Stimulated activated CD4-positive, alpha-beta T cell treated with anti-CD3 and anti-CD28 coated beads, Interleukin-15, amount 100 ng/mL, for 1 hour (primary cell): ENCODE measurements at regions not wholly inside any gene's neighbourhood (a gene's known extent, or its start where the extent isn't known, plus 50 kb on each side); places are given as distances from the start of the nearest gene placed in this dataset.

Experiments used
- DNase-seq, 2 donors: peaks; one replicate each; pipeline ENCODE4 v3.0.0-alpha.2; 2020; ENCODE audit warnings: low read depth in 1 of 2, low spot score in 1 of 2

DNA sequence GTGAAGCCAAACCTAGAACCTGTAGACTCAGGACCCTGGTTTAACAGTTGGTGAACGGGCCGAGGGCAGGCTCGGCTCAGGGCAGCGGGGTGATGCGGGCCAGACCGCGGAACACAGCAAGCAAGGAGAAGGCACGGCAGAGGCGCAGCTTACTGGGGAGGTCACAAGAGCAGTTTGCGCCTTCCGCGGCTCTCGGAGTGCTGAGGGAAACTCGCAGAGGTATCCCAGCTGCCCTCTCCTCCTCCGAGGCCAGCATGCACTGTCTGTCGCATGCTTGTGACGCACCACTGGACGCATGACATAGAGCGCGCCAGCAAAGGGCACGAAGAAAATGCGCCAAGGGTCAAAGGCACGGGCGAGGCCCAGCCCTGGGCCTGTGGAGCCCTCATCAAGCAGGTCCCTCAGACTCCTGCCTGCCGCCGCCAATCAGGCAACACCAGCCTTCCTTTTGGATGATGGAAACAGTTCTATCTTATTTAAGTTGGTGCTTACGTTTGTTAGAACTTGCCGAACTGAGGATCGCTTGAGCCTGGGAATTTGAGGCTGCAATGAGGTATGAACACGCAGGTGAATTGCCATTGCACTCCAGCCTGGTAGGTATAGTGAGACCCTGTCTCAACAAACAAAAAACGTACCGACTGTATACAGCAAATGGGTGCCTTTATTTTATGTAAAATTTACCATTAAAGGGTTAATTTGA is 574.3 kb upstream of the GHITM start:
- DNase-seq: no peak

DNA sequence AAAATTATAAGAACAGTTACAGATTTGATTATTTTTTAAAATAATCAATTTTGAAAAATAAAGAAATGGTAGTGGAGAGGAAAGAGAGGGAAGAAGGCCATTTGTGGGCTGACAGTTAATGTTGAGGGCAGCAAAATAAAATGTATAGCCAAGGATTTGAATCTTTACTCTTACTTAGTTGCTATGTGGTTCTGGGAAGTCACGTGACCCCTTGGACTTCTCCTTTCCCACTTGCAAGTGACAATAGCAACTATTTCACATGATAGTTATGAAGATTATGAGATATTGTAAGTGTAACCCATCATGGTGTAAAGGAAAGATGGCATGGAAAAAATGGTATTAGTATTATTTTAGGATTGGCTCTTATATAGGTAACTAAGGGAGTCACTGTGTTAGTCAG is 567.3 kb upstream of the GHITM start:
- no peak for DNase-seq

DNA sequence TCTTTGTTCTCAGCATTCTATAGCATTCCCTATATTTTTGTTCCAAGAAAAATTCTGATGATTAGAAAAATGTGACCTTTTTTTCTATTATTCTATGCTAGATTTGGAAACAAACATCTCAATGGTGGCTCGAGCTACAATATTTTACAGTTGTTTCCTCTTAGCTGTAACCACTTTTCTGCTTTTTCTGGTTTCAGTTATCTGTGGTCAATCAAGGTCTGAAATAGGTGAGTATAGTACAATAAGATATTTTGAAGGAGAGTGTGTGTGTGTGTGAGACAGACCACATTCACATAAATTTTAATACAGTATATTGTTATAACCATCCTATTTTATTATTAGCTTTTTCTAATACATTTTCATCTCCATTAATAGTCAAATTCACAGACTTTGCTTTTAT is 564.5 kb upstream of the GHITM start:
- no peak for DNase-seq

DNA sequence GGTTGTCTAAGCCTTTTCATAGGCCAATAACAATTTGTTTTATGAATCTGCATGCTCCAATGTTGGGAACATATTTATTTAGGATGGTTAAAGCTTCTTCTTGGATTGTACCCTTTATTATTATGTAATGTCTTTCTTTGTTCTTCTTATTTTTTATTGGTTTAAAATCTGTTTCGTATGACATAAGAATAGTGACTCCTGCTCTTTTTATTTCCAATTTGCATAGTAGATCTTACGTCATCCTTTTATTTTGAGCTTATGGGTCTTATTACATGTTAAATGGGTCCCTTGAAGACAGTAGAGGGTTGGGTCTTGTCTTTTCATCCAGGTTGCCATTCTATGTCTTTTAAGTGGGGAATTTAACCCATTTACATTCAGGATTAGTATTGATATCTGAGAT is 561.9 kb upstream of the GHITM start:
- no peak for DNase-seq

DNA sequence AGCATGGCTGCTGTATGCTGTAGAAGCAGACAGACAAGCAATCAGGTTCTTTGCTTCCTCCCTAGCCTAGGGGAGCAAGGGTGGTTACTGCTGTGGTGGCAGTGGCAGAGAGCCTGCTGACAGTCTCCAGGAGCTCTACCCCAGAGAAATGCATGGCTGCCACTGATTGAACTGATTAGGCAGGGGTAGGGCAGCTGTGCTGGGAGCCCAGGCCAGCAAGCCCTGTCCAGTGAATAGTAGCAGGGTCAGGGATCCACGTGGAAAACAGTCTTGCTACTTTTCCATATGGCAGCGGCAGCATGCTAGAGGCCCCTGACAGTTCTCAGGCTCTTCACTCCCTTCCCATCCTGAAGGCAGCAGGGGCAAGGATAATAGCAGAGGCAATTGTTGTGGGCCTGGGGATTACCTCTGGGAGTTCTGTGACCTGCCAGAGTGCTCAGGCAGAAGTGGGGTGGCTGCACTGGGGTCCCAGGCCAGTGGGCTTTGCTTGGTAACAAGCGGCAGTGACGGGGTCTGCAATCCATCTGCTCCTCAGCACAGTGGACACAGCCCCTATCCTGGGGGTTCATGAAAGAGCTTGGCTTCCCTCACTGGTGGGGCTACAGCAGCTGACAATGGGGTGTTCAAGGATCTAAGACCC is 558.8 kb upstream of the GHITM start:
- DNase-seq: no peak

DNA sequence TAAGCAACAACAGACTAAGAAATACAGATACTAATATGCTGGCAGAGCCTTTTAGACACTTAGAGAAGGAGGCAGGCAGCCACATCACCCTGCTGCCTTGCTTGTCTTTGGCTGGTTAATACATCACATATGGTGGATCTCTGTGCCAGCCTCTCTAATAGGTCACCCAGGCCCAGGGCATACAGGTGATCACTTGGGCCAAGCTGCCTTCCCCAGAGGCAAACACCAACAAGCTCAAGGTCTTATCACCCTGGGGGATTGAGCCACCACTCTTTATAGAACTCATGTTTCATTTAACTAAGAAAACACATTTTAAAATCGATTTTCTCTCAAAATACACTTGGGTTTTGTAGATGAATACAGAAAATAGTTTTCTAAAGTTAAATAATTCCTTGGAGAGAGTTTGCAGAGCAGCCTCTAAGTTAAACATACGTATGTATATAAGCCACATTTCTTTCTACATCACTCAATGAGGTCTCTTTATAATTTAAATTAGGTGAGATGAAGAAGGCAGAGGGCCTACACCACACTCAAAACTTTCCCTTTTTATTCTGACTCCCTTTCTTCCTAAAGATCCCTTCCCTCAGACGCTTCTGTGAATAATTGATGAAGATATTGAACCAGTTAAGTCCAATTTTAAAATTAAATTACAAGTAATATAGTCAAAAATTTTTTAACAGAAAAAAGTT is 556.8 kb upstream of the GHITM start:
- no peak for DNase-seq

DNA sequence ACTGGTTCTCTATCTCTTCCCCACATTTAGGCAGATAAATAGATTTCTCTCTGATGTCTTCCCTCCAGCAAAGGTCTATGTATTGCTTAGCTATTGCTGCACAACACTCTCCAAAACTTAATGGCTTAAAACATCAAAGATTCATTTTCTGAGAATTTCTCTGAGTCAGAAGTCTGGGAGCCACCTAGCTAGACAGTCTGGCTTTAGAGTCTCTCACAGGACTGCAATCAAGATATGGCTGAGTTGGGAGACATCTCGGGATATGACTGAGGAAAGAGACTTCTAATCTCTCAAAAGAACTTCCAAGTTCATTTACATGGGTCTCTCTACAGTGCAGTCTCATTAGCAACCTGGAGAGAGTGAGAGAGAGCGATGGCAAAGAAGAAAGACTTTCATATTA is 553.6 kb upstream of the GHITM start:
- DNase-seq: no peak

DNA sequence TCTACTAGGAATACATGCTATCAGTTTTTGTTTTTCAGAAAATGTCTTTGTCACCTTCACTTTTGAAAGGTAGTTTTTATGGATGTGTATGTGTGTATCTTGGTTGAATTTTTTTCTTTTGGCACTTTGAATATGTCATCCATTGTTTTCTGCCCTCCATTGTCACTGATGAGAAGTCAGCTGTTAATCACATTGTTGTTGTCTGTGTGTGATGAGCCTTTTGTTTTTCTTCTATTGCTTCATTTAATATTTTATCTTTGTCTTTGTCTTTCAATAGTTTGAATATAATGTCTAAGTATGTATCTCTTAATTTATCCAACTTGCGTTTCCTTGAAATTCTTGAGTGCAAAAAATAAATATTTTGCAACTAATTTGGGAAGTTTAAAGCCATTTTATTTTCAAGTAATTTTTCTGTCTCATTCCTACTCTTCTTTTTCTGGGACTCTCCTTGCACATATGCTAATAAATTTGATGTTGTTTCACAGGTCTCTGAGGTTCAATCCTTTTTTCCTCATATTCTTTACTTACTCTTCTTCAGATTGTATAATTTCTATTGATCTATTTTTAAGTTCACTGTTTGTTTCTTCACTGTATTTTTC is 546.9 kb upstream of the GHITM start:
- no peak for DNase-seq

DNA sequence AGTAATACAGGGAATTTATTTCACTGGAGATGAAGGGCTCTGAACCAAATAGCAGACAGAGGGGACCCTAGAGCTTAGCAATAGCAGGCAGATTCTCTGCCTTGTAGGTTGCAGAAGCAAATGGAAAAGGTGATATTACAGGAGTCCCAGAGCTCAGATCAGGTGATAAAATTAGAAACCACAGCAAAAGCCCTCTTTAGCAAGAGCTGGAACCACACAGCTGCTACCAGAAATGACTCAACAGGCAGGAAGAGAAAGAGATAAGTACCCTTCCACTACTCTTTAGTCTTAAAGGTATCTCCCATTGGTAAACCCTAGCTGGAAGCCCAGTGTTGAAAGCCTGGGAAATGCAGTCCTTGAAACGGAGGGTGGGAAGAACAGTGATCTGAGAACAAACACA is 535.6 kb upstream of the GHITM start:
- no peak for DNase-seq

DNA sequence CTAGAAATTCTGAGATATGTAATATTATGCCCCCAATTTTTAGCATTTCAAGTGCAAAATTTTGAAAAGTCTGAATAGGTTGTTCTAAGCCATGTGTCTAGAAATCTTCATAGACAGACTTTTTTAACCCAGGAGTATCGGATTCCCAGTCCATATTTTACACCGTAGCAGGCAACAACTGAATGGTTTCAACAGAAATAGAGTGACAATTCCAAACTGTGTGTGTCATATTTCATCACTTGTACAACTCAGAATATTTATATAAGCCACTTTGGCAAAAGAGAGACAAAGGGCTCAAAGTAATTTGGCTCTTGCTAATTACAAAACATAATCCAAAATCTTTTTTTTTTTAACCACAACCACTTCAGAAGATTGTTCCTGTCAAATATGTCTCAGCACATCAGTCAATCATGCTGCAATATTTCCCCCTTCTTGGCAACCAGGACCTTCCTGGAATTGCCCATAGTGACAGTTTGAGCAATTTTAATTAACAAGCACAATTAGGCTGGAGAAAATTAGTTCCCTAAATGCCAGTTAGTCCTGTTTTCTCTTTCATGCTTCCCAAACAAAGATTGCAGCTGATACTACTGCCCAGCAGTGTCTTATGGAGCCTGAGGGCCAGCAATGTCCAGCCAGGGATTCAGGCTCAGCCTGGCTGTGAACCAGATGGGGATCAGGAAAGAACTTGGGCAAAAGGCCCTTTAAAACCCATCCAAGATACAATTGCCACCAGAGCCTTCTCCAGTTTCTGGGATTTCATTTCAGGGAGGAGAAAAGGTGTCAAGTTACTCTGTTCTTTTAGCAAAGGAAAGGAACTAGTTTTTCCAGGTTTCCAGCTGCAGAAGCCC is 533.3 kb upstream of the GHITM start:
- DNase-seq: no peak

DNA sequence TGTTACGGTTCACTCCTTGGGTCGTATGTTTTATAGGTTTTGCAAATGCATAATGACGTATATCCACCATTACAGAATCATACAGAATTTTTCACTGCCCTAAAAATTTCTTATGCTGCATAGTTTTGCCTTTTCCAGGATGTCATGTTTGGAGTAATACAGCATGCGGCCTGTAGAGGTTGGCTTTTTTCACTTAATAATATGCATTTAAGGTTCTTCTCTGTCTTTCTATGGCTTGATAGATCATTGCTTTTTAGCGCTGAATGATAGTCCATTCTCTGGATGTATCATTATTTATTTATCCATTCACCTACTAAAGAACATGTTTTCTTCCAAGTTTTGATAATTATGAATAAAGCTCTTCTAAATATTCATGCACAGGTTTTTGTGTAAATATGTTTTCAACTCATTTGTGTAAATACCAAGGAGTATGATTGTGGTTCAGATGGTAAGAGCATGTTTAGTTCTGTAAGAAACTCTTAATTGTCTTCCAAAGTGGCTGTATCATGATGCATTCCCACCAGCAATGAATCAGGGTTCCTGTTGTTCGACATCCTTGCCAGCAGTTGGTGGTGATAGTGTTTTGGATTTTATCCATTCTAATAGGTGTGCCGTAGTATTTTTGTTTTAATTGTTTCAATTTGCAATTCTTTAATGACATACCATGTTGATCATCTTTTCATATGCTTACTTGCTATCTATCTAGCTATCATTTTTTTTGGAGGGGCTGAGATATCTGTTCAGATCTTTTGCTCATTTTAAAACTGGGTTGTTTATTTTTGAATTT is 531.2 kb upstream of the GHITM start:
- no peak for DNase-seq

DNA sequence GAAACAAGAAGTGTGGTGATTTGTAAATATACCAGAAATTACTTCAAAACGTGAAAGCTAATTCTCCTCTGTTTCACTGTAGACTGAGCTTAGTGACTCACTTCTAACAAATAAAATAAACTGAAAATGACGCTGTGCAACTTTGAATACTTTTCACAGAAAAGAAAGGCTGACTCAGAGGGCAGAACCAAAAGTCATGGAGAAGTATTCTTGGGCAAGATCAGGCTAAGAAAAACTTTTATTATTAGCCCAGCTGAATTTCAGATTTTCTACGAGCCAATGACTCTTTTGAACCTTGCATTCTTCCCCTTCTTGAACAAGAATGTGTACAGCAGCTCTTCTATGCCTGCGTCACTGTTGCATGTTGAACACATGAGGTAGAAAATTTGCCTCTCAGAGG is 527.3 kb upstream of the GHITM start:
- DNase-seq: no peak

DNA sequence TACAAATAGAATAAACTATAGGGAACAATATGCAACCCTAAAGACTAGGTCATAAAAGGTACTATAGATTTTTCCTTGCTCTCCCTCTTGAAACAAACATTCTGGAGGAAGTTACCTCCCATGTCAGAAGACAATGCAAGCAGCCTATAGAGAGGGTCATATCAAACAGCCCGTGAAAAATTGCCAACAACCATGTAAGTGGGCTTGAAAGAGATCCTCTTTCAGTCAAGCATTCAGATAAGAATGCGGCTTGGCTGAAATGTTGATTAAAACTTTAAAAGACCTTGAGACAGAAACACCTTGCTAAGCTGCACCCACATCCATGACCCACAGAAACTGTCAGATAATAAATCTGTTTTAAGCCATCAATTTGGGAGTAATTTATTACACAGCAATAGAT is 526.6 kb upstream of the GHITM start:
- DNase-seq: no peak

DNA sequence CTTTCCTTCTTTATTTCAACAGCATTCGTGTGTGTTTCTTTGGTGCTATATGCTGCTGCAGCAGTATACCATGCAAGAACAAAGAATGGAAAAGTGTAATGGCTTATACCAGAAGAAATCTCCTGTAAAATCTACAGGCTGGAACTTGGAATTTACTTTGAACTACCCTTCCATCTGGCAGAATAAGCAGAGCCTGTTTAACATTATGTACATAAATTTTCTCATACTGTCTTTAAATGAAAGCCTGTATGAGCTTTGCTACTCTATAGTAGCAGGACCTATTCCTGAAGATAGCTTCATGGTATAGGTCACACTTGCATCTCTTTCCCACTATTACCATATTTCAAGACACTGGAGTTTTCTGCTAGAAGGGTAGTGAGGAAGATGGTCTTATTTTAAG is 522.1 kb upstream of the GHITM start:
- DNase-seq: no peak

DNA sequence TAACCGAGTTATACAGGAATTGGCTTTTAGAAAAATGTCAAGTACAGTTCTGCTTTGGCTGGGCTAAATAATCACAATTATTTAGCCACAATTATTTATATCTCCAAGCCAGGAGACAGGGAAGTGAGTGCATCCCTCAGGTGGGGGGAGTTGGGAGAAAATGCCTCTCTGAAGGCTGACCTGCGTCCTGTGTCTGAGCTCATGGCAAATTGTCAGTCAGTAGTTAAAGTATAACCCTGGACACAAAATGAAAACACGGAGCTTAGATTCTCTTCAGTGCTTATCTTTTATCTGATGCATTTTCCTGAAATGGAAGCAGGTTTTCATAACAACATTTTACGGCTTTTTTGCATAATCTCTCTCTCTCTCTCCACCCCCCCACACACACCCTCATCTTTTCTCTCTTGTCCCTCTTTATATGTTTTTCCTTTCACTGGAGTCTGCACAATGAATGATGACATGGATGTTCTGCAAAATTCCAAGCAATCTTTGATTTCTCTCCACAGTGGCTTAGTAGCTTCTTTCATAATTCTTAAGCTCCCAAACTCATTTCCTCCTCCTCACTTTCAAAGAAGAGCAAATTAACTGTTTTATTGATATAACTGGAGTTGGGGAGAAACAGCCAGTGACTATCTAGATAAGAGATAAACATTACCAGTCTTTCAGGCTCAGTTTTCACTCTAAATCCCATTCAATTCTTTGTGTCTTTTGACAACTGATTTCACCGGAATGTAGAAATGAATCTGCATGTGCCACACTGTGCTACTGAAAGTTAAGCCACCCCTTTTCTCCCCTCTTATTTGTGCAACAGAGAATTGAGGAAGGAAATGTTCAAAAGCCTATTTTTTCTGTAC is 521.4 kb upstream of the GHITM start:
- DNase-seq: no peak

DNA sequence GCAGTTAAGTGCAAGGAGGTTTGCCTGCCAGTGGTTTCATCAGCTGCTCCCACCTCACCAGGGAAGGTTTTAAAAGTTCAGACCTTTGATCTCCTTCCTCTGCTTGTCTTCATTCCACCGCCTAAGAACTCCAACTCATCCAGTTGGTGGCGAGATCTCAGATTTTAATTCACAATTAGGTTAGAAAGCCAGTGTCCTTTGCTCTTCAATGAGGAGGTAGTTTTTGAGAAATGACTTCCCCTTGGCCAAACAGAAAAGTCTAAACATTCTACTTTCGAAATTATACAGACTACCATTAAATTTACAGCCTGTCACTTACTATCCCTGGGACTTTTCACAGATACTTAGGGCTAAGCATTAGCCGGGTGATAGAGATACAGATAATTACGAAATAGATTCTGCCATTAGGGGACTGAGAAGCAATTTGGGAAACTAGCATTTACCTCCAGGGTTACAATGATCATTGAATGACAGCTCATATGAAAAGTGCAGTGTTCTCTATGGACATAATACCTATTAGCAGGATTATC is 513.4 kb upstream of the GHITM start:
- no peak for DNase-seq

DNA sequence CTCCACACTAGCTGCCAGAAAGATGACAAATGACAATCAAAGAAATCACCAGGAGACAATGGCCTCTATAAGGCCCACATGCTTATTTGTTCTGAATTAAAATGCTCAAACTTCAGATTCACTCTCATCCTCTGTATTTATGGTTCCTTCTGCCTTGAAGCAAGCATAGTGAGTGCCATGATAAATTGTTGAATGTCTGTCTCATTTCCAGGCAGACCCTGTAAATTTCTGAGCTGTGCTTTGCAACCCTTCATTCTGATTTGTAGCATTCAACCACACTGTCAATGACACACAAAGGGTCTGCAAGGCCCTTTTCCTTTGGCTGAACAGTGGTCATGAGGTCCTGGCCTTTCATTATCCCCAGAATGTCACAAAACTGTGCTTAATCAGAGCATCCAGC is 506.6 kb upstream of the GHITM start:
- DNase-seq: no peak

DNA sequence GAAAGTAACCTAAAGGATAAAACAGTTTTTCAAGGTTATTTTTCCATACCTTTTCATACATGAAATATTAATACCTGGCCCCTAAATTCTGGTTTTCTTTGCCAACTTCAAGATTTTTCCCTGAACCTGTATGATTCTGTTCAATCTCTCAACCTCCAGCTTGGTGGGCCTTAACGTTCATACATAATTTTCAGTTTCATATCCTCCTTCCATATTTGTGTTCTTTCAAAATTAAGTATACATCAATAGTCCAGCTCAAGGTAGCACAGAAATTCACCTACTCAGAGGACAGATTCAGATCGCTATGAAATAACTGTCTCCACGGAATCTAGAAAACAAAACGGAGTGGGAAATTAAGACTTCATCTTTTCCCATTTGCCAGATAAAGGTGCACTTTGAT is 505.8 kb upstream of the GHITM start:
- no peak for DNase-seq

DNA sequence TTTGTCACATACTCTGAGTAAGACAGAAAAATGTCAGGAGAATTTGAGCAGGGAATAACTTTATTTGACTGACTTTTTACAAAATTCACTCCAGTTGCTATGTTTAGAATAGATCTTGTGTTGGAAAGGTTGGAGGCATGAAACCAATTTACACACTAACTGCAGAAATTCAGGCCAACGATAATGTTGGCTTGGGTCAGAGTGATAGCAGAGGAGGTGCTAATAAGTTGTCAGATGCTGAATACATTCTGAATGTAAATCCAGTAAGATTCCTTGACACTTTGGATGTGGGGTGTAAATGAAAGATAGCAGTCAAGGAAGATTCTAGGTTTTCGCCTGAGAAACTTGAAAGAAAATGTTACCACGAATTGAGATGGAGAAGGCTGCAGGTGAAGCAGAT is 502.5 kb upstream of the GHITM start:
- DNase-seq: no peak
